HG02588 (cell line): ENCODE measurements at regions not wholly inside any gene's neighbourhood (a gene's known extent, or its start where the extent isn't known, plus 50 kb on each side); places are given as distances from the start of the nearest gene placed in this dataset.

Experiments
- ATAC-seq: cut with Tn5 transposase; IDR thresholded peaks from one replicate; pipeline ENCODE4 v1.9.1; 2021; ENCODE audit warnings: mild to moderate bottlenecking, moderate library complexity; ENCODE audit not compliant: unreplicated experiment

DNA sequence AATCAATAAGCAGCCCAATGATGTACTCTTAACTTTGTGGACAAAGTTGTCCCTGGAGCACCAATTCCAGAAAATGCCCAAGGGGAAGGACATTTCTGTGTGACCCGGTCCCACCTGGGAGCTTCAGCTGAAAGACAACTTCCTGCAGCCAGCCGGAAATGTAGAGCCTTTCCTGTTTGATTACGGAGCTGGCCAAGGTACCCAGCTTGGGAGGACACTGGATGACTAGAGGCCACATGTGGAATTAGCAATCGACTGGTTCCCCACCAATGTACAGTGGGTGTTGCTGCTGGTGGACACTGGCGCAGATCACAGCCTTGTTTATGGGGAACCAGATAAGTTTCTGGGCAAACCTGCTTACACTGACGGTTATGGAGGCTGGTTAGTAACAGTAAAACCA lies 53.0 kb upstream of the ZC3H15 start:
- ATAC-seq = no peak

DNA sequence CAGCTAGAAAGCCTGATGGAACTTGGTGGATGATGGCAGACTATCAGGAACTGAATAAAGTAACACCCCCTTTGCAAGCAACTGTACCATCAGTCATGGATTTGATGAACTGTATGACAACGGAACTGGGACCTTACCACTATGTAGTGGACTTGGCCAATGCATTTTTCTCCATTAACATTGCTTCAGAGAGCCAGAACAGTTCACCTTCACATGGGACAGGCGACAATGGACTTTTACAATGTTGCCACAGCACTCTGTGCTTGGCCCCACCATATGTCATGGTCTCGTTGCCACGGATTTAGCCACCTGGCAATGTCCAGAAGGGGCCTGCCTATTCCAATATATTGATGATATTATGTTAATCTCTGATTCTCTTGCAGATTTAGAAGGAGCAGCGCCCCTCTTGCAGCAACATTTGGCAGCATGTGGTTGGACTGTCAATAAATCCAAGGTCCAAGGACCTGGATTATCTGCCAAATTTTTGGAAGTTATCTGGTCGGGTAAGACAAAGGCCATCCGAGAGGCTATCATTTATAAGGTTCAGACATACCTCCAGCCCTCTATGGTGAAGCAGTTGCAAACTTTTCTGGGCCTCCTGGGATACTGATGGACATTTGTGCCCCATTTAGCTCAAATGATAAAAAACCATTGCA lies 52.2 kb upstream of the ZC3H15 start:
- ATAC-seq = no peak
